GM12878 (cell line): ENCODE measurements at regions not wholly inside any gene's neighbourhood (a gene's known extent, or its start where the extent isn't known, plus 50 kb on each side); places are given as distances from the start of the nearest gene placed in this dataset.

Source experiments
- ATAC-seq: fragments of 200-7000 bp; cut with Tn5 transposase; 3 replicates; pipeline ENCODE4 v1.9.1; 2020; ENCODE audit warnings: mild to moderate bottlenecking, moderate library complexity
- BruUV-seq: library from RNA; stranded (reverse); fragments of 400-500 nt; replicated peaks from 2 replicates; lab custom pipeline; 2021; lab: Mats Ljungman, UMichigan
- CTCF ChIA-PET: fragments of 300-600 bp; sonication (Branson Sonifier 250); formaldehyde crosslinking; extraction: SDS; loops from one replicate; lab custom pipeline; 2021; ENCODE audit warnings: inconsistent platforms; lab: Yijun Ruan, JAX
- POLR2A ChIA-PET: fragments of 350-600 bp; formaldehyde crosslinking; extraction: SDS; loops from one replicate; lab custom pipeline; 2021; ENCODE audit warnings: inconsistent platforms; lab: Charles Lee
- RAD21 ChIA-PET: fragments of 300-600 bp; sonication (Branson Sonifier 250); formaldehyde crosslinking; loops from one replicate; lab custom pipeline; 2023; ENCODE audit warnings: antibody characterized with exemption; ENCODE audit not compliant: unreplicated experiment; lab: Charles Lee
- SMC1A ChIA-PET: fragments of 300-600 bp; sonication (Branson Sonifier 250); formaldehyde crosslinking; loops from one replicate; lab custom pipeline; 2023; ENCODE audit not compliant: unreplicated experiment, uncharacterized antibody; lab: Charles Lee
- DNase-seq: peaks from one replicate; pipeline ENCODE4 v3.0.0-alpha.2; 2011; ENCODE audit warnings: low read depth, low spot score
- FAIRE-seq: peaks from 3 replicates; lab custom pipeline; 2011; peaks lifted over from hg19 to GRCh38; lab: Jason Lieb, UNC
- H2AFZ ChIP-seq: 2 replicates; pipeline ENCODE4 v1.6.0; 2011; ENCODE audit warnings: low read depth, low read length, control low read depth; ENCODE audit not compliant: control insufficient read depth
- H3K27ac ChIP-seq: 2 replicates; pipeline ENCODE4 v1.5.1; 2011; ENCODE audit warnings: control low read depth; ENCODE audit not compliant: control insufficient read depth, insufficient read depth
- H3K27me3 ChIP-seq, 2 experiments: replicated peaks in 1 of 2; 2 replicates each; pipeline versions ENCODE4 v1.6.0 to v1.6.1; 2011; ENCODE audit warnings: low read length in 1 of 2; ENCODE audit not compliant: control insufficient read depth in 2 of 2, insufficient read depth in 2 of 2
- H3K36me3 ChIP-seq, 2 experiments: 2 replicates each; pipeline ENCODE4 v1.5.1; 2011; ENCODE audit warnings: low read length in 1 of 2; ENCODE audit not compliant: control insufficient read depth in 2 of 2, insufficient read depth in 2 of 2
- H3K4me1 ChIP-seq: 2 replicates; pipeline ENCODE4 v1.6.1; 2011; ENCODE audit warnings: mild to moderate bottlenecking, low read length, moderate library complexity, mixed read lengths; ENCODE audit not compliant: control insufficient read depth, insufficient read depth
- H3K4me2 ChIP-seq: 2 replicates; pipeline ENCODE4 v1.6.0; 2011; ENCODE audit warnings: control low read depth; ENCODE audit not compliant: control insufficient read depth, insufficient read depth
- H3K4me3 ChIP-seq: fragments of 200-600 bp; sonication (generic); 2 replicates; pipeline ENCODE4 v1.5.1; 2016
- H3K79me2 ChIP-seq: 2 replicates; pipeline ENCODE4 v1.6.0; 2011; ENCODE audit warnings: low read length; ENCODE audit not compliant: control insufficient read depth, insufficient read depth
- H3K9ac ChIP-seq: 2 replicates; pipeline ENCODE4 v1.8.0; 2011; ENCODE audit warnings: low read length, control low read depth, mixed read lengths; ENCODE audit not compliant: control insufficient read depth, insufficient read depth
- H3K9me3 ChIP-seq: replicated peaks from 3 replicates; pipeline ENCODE4 v1.5.1; 2011; ENCODE audit warnings: mild to moderate bottlenecking, low read length; ENCODE audit not compliant: control insufficient read depth, insufficient read depth
- H4K20me1 ChIP-seq: 2 replicates; pipeline ENCODE4 v1.6.0; 2011; ENCODE audit not compliant: control insufficient read depth, insufficient read depth
- EP300 ChIP-seq, 2 experiments: fragments of 150-350 bp in 1 of 2; IDR thresholded peaks; 2 replicates each; pipeline ENCODE4 v1.6.1; 2011 to 2012; ENCODE audit warnings: low read depth in 2 of 2, low read length in 2 of 2, borderline replicate concordance in 1 of 2, improper control_type of control experiment in 1 of 2, inconsistent platforms in 1 of 2; ENCODE audit not compliant: control insufficient read depth in 1 of 2
- ESRRA ChIP-seq: IDR thresholded peaks from 2 replicates; pipeline ENCODE4 v1.6.1; 2012; ENCODE audit warnings: mild to moderate bottlenecking, low read length, improper control_type of control experiment
- HDAC2 ChIP-seq: fragments of 200-600 bp; sonication (generic); IDR thresholded peaks from 2 replicates; pipeline ENCODE4 v1.6.1; 2017
- JUNB ChIP-seq: IDR thresholded peaks from 2 replicates; pipeline ENCODE4 v1.6.1; 2016; ENCODE audit warnings: antibody characterized with exemption, mild to moderate bottlenecking
- MXI1 ChIP-seq: fragments of 150-350 bp; IDR thresholded peaks from 2 replicates; pipeline ENCODE4 v1.6.1; 2011; ENCODE audit warnings: low read depth, mild to moderate bottlenecking, inconsistent platforms, low read length, improper control_type of control experiment
- NR2C1 ChIP-seq: fragments of 450-650 bp; IDR thresholded peaks from 2 replicates; pipeline ENCODE4 v1.6.1; 2017; ENCODE audit warnings: antibody characterized with exemption, mild to moderate bottlenecking, moderate library complexity
- RAD21 ChIP-seq: IDR thresholded peaks from 2 replicates; pipeline ENCODE4 v1.6.1; 2011; ENCODE audit warnings: mild to moderate bottlenecking, low read depth, low read length, moderate library complexity; ENCODE audit not compliant: insufficient read depth
- RAD51 ChIP-seq: fragments of 450-650 bp; IDR thresholded peaks from 2 replicates; pipeline ENCODE4 v1.6.1; 2016; ENCODE audit warnings: moderate library complexity, mild to moderate bottlenecking, inconsistent platforms
- RB1 ChIP-seq: fragments of 450-650 bp; formaldehyde crosslinking; IDR thresholded peaks from 2 replicates; pipeline ENCODE4 v1.6.1; 2017; ENCODE audit warnings: mild to moderate bottlenecking, borderline replicate concordance
- SPI1 ChIP-seq: IDR thresholded peaks from 2 replicates; pipeline ENCODE4 v1.6.1; 2011; ENCODE audit warnings: low read depth, mild to moderate bottlenecking, low read length, moderate library complexity, borderline replicate concordance; ENCODE audit not compliant: insufficient read depth
- TCF3 ChIP-seq: IDR thresholded peaks from 2 replicates; pipeline ENCODE4 v1.6.1; 2012; ENCODE audit warnings: low read depth, mild to moderate bottlenecking, low read length, borderline replicate concordance; ENCODE audit not compliant: insufficient read depth
- YY1 ChIP-seq: IDR thresholded peaks from 2 replicates; pipeline ENCODE4 v1.6.1; 2011; ENCODE audit warnings: low read depth, mild to moderate bottlenecking, low read length
- WGBS: methylation state at CpG from one replicate; pipeline ENCODE4 v1.1.6; 2016; ENCODE audit warnings: low lambda C conversion rate; ENCODE audit not compliant: insufficient replicate concordance, insufficient coverage; ENCODE audit errors: missing lambda C conversion rate; 5-methylcytosine and 5-hydroxymethylcytosine counted together
- in situ Hi-C: fragments of 300-500 bp; cut with MboI; formaldehyde crosslinking; loops from 9 replicates; pipeline ENCODE4 v1.14.3; 2018; ENCODE audit warnings: mixed read lengths
- intact Hi-C: fragments of 100-400 bp; cut with micrococcal nuclease; formaldehyde crosslinking; loops from one replicate; pipeline ENCODE4 v1.14.2; 2022; ENCODE audit not compliant: unreplicated experiment
- TF ChIP-seq, protein P1 (sequence below): fragments of 150-350 bp; IDR thresholded peaks from 2 replicates; pipeline ENCODE4 v1.6.1; 2014; ENCODE audit warnings: mild to moderate bottlenecking, low read depth, low read length
- TF ChIP-seq, protein P2 (sequence below): fragments of 450-650 bp; IDR thresholded peaks from 2 replicates; pipeline ENCODE4 v1.6.1; 2017; ENCODE audit warnings: mild to moderate bottlenecking, low read depth, inconsistent platforms; ENCODE audit not compliant: poor library complexity, severe bottlenecking

DNA sequence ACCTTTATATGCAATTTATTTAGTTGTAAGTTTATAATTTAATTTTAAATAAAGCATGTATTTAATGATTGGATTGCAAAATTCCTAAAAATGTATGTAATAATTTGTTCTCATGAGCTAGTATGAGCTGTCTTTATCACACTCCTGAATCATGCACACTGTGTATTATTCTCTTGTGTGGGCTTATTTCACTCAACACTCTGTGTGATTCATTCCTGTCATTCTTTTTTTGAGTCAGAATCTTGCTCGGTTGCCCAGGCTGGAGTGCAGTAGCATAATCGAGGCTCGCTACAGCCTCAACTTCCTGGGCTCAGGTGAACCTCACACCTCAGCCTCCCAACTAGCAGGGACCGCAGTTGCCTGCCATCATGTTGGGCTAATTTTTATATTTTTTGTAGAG, 123.1 kb upstream of the SLC34A2 start:
- H3K27ac ChIP-seq = no peak overlapping the region
- ChIA-PET POLR2A (no interaction called here), RAD21 (no interaction called here), SMC1A (no interaction called here), CTCF (no interaction called here)
- no peaks in the 10 kb centered on the region for H3K79me2 ChIP-seq
- BruUV-seq = no TSS peak
- DNase-seq (no peak), FAIRE-seq (no peak), ATAC-seq (no peak)
- WGBS = 19% methylated on average over 4 of the region's 4 CpGs
- H3K4me3 ChIP-seq = no peak overlapping the region
- TF ChIP-seq JUNB (peak; percentile 40; the same call in 1 of the 2 replicates), EP300 (IDR thresholded peaks at IDR 0.05; ENCODE audit: borderline replicate concordance in 1 of 2, control insufficient read depth in 1 of 2, low read depth in 2 of 2, low read length in 2 of 2) (no peak)
- no peak overlapping the region for H3K9ac ChIP-seq
- H2AFZ ChIP-seq = no peak overlapping the region
- H3K9me3 ChIP-seq = no peaks in the 10 kb centered on the region
- in situ Hi-C loops = no loop called here
- no peaks in the 10 kb centered on the region for H3K4me1 ChIP-seq
- H3K4me2 ChIP-seq = no peak overlapping the region
- intact Hi-C loops = no loop called here
- no peaks in the 10 kb centered on the region for H3K27me3 ChIP-seq
- H3K36me3 ChIP-seq = no peaks in the 10 kb centered on the region
- no peaks in the 10 kb centered on the region for H4K20me1 ChIP-seq

DNA sequence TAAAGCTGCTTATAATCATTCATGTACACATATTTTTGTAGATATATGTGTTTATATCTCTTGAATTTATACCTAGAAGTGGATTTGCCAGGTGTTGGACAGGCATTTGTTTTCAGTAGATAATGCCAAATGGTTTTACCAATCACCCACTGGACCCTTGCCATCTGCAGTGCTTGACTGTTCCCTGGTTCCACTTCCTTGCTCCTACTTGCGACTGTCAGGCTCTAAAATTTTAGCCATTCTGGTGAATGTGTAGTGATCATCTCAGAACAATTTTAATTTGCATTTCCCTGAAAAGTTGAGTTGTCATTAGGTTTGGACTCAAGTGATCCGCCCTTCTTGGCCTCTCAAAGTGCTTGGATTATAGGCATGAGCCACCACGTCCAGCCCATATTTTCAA, 122.4 kb upstream of the SLC34A2 start:
- TF ChIP-seq RAD51 (no peak), YY1 (no peak), RB1 (no peak), TCF3 (no peak), ESRRA (no peak), RAD21 (no peak), MXI1 (no peak), NR2C1 (no peak), HDAC2 (no peak), SPI1 (no peak)
- TF ChIP-seq, protein P1, sequence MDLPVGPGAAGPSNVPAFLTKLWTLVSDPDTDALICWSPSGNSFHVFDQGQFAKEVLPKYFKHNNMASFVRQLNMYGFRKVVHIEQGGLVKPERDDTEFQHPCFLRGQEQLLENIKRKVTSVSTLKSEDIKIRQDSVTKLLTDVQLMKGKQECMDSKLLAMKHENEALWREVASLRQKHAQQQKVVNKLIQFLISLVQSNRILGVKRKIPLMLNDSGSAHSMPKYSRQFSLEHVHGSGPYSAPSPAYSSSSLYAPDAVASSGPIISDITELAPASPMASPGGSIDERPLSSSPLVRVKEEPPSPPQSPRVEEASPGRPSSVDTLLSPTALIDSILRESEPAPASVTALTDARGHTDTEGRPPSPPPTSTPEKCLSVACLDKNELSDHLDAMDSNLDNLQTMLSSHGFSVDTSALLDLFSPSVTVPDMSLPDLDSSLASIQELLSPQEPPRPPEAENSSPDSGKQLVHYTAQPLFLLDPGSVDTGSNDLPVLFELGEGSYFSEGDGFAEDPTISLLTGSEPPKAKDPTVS = no peak
- TF ChIP-seq, protein P2, sequence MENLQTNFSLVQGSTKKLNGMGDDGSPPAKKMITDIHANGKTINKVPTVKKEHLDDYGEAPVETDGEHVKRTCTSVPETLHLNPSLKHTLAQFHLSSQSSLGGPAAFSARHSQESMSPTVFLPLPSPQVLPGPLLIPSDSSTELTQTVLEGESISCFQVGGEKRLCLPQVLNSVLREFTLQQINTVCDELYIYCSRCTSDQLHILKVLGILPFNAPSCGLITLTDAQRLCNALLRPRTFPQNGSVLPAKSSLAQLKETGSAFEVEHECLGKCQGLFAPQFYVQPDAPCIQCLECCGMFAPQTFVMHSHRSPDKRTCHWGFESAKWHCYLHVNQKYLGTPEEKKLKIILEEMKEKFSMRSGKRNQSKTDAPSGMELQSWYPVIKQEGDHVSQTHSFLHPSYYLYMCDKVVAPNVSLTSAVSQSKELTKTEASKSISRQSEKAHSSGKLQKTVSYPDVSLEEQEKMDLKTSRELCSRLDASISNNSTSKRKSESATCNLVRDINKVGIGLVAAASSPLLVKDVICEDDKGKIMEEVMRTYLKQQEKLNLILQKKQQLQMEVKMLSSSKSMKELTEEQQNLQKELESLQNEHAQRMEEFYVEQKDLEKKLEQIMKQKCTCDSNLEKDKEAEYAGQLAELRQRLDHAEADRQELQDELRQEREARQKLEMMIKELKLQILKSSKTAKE = no peak
- Histone ChIP-seq H3K27ac (no peak overlapping the region), H3K4me1 (no peaks in the 10 kb centered on the region), H3K4me2 (no peak overlapping the region), H3K4me3 (no peak overlapping the region), H3K79me2 (no peaks in the 10 kb centered on the region), H2AFZ (no peak overlapping the region), H3K9ac (no peak overlapping the region), H3K27me3 (no peaks in the 10 kb centered on the region; a peak in 1 of 4 replicates), H3K36me3 (no peaks in the 10 kb centered on the region), H4K20me1 (no peaks in the 10 kb centered on the region), H3K9me3 (no peaks in the 10 kb centered on the region)
- ATAC-seq (no peak), FAIRE-seq (no peak), DNase-seq (no peak)
- ChIA-PET CTCF (no interaction called here), SMC1A (no interaction called here), POLR2A (no interaction called here), RAD21 (no interaction called here)
- 33% methylated on average over 3 of the region's 3 CpGs for WGBS
- intact Hi-C loops (no loop called here), in situ Hi-C loops (no loop called here)
- no TSS peak for BruUV-seq
